DOHH2 (cell line): ENCODE measurements at regions not wholly inside any gene's neighbourhood (a gene's known extent, or its start where the extent isn't known, plus 50 kb on each side); places are given as distances from the start of the nearest gene placed in this dataset.

Experiments used
- EZH2phosphoT487 ChIP-seq: fragments of 200-600 bp; sonication (generic); IDR thresholded peaks from 2 replicates; pipeline ENCODE4 v1.6.1; 2017; ENCODE audit warnings: borderline replicate concordance, mild to moderate bottlenecking, antibody characterized with exemption, low read length, moderate library complexity, mixed read lengths
- TF ChIP-seq, protein P1 (sequence below): fragments of 200-600 bp; sonication (generic); IDR thresholded peaks from one replicate; pipeline ENCODE4 v1.5.1; 2014; ENCODE audit warnings: antibody characterized with exemption, mild to moderate bottlenecking, low read depth, low read length; ENCODE audit not compliant: poor library complexity, severe bottlenecking

DNA sequence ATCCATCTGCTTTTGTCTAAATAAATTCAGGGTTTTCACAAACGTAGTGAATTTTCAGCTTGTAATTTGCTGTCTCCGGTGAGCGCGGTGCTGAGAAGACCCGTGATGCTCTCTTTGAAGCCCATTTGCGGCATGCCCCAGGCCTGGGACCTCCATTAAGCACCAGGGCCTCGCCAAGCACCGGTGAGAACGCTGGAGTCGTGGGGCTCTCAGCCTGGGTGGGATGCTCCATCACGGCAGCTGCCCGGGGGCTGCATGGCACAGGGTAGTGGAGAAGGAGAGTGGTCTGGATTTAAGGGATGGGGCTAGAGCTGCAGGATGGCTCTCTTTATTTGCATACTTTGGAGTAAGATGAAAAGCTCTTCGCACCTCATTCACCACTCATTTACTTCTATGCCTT is 248.7 kb downstream of the ABCC12 start:
- TF ChIP-seq, protein P1, sequence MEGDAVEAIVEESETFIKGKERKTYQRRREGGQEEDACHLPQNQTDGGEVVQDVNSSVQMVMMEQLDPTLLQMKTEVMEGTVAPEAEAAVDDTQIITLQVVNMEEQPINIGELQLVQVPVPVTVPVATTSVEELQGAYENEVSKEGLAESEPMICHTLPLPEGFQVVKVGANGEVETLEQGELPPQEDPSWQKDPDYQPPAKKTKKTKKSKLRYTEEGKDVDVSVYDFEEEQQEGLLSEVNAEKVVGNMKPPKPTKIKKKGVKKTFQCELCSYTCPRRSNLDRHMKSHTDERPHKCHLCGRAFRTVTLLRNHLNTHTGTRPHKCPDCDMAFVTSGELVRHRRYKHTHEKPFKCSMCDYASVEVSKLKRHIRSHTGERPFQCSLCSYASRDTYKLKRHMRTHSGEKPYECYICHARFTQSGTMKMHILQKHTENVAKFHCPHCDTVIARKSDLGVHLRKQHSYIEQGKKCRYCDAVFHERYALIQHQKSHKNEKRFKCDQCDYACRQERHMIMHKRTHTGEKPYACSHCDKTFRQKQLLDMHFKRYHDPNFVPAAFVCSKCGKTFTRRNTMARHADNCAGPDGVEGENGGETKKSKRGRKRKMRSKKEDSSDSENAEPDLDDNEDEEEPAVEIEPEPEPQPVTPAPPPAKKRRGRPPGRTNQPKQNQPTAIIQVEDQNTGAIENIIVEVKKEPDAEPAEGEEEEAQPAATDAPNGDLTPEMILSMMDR = no peak
- TF ChIP-seq EZH2phosphoT487 = no peak
